Sigmoid colon (tissue), 6 donors: ENCODE measurements at regions not wholly inside any gene's neighbourhood (a gene's known extent, or its start where the extent isn't known, plus 50 kb on each side); places are given as distances from the start of the nearest gene placed in this dataset.
"Not testable (repeated sequence)": the region's sequence is repeated elsewhere in the genome, so short reads cannot be mapped to it uniquely, and the experiment has no call there.

Experiments
- DNase-seq: peaks from one replicate; pipeline ENCODE4 v3.0.0-alpha.2; 2019
- H3K27ac ChIP-seq, 4 donors: fragments of 200-600 bp; sonication (generic); one replicate each; pipeline ENCODE4 v1.5.1; 2016 to 2019; ENCODE audit warnings: mild to moderate bottlenecking in 1 of 4
- H3K27me3 ChIP-seq, 3 donors: fragments of 200-600 bp; sonication (generic); one replicate each; pipeline ENCODE4 v1.5.1; 2019; ENCODE audit warnings: mild to moderate bottlenecking in 1 of 3
- H3K36me3 ChIP-seq, 4 donors: fragments of 200-600 bp; sonication (generic); one replicate each; pipeline ENCODE4 v1.5.1; 2016 to 2019
- H3K4me1 ChIP-seq, 4 donors: fragments of 200-600 bp; sonication (generic); one replicate each; pipeline ENCODE4 v1.5.1; 2017 to 2019
- H3K4me3 ChIP-seq, 4 donors: fragments of 200-600 bp; sonication (generic); one replicate each; pipeline ENCODE4 v1.5.1; 2017 to 2019; ENCODE audit warnings: mild to moderate bottlenecking in 2 of 4, moderate library complexity in 1 of 4
- H3K9me3 ChIP-seq, 4 donors: fragments of 200-600 bp in 3 of 4; sonication (generic) in 3 of 4; one replicate each; pipeline versions ENCODE4 v1.5.1 to v1.6.1; 2013 to 2019
- EP300 ChIP-seq, 4 donors: sonication (generic); formaldehyde crosslinking; IDR thresholded peaks; one replicate each; pipeline ENCODE4 v1.6.1; 2017; ENCODE audit warnings: antibody characterized with exemption in 4 of 4
- POLR2A ChIP-seq, 2 donors: fragments of 450-650 bp; IDR thresholded peaks; one replicate each; pipeline ENCODE4 v1.6.1; 2016; ENCODE audit warnings: antibody characterized with exemption in 2 of 2, mild to moderate bottlenecking in 2 of 2, moderate library complexity in 2 of 2
- POLR2AphosphoS5 ChIP-seq, 4 donors: sonication (generic); formaldehyde crosslinking; IDR thresholded peaks; one replicate each; pipeline ENCODE4 v1.6.1; 2017; ENCODE audit warnings: antibody characterized with exemption in 4 of 4
- WGBS, 2 donors: extraction: QIAGEN DNeasy Blood & Tissue Kit; methylation state at CpG; one replicate each; pipeline ENCODE4 v1.1.7; 2013; 5-methylcytosine and 5-hydroxymethylcytosine counted together
- intact Hi-C: fragments of 100-400 bp; cut with DNase I; formaldehyde crosslinking; loops from one replicate; pipeline ENCODE4 v1.15.1; 2023
- TF ChIP-seq, protein P1 (sequence below), 4 experiments: fragments of 450-650 bp in 3 of 4; fragments of 200-600 bp in 1 of 4; IDR thresholded peaks; one replicate each; pipeline ENCODE4 v1.5.1; 2016 to 2019; ENCODE audit warnings: antibody characterized with exemption in 4 of 4, mild to moderate bottlenecking in 3 of 4, moderate library complexity in 2 of 4
- donor health status: healthy with polysubstance abuse.
- donor health status: healthy.

DNA sequence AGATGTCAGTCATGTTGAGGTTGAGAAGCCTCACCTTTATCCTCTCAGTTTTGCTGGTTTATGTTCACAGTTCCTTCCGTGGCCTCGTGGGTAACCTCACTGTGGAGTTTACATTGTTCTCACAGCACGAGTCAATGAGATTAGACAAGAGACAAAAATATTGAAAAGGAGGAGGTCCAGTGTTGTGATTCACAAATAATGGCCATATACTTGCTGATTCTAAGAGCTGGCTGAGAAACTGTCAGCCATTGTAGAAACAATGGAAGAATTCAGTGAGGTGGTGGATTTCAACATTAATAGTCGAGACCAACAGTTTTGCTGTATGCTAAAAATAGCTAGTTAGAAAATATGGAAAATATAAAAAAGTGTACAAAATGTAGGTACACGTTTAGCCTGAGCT, 176.4 kb upstream of the WSCD1 start:
- Histone ChIP-seq H3K9me3 (no peaks in the 10 kb centered on the region), H3K4me3 (no peak overlapping the region), H3K27ac (no peak overlapping the region), H3K36me3 (no peaks in the 10 kb centered on the region), H3K27me3 (no peaks in the 10 kb centered on the region), H3K4me1 (no peaks in the 10 kb centered on the region)
- TF ChIP-seq, protein P1, sequence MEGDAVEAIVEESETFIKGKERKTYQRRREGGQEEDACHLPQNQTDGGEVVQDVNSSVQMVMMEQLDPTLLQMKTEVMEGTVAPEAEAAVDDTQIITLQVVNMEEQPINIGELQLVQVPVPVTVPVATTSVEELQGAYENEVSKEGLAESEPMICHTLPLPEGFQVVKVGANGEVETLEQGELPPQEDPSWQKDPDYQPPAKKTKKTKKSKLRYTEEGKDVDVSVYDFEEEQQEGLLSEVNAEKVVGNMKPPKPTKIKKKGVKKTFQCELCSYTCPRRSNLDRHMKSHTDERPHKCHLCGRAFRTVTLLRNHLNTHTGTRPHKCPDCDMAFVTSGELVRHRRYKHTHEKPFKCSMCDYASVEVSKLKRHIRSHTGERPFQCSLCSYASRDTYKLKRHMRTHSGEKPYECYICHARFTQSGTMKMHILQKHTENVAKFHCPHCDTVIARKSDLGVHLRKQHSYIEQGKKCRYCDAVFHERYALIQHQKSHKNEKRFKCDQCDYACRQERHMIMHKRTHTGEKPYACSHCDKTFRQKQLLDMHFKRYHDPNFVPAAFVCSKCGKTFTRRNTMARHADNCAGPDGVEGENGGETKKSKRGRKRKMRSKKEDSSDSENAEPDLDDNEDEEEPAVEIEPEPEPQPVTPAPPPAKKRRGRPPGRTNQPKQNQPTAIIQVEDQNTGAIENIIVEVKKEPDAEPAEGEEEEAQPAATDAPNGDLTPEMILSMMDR (IDR thresholded peaks at IDR 0.05) = no peak
- TF ChIP-seq POLR2A (IDR thresholded peaks at IDR 0.05) (no peak), EP300 (IDR thresholded peaks at IDR 0.05) (no peak), POLR2AphosphoS5 (IDR thresholded peaks at IDR 0.05) (no peak)
- intact Hi-C loops = no loop called here
- 42 to 55% methylated on average over 5 of the region's 5 CpGs for WGBS, 2 donors
- DNase-seq = no peak

DNA sequence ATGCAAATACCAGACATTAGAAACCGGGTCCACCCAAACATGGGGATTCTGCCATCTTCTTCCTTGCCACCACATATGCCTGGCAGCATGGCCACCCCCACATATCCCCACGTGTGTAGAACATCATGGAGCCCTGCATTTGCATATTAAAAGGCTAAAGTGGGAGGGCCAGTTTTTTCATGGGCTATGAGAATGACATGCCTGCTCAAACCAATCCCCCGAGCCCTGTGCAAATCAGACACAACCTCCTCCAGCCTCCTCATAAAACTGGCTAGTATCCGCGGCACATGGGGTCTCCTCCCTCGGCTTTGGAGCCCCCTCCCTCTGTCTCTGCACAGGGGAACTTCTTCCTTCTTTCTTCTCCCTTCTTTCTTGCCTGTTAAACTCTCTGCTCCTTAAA, 174.9 kb upstream of the WSCD1 start:
- Histone ChIP-seq H3K36me3 (no peaks in the 10 kb centered on the region), H3K9me3 (no peaks in the 10 kb centered on the region), H3K27ac (no peak overlapping the region), H3K4me1 (no peaks in the 10 kb centered on the region), H3K27me3 (no peaks in the 10 kb centered on the region), H3K4me3 (no peak overlapping the region)
- intact Hi-C loops = no loop called here
- TF ChIP-seq POLR2AphosphoS5 (IDR thresholded peaks at IDR 0.05) = no peak
- TF ChIP-seq EP300 (IDR thresholded peaks at IDR 0.05) = no peak
- TF ChIP-seq, protein P1 (IDR thresholded peaks at IDR 0.05) = no peak
- TF ChIP-seq POLR2A (IDR thresholded peaks at IDR 0.05) = no peak
- 53 to 66% methylated on average over 6 of the region's 6 CpGs for WGBS, 2 donors
- no peak for DNase-seq

DNA sequence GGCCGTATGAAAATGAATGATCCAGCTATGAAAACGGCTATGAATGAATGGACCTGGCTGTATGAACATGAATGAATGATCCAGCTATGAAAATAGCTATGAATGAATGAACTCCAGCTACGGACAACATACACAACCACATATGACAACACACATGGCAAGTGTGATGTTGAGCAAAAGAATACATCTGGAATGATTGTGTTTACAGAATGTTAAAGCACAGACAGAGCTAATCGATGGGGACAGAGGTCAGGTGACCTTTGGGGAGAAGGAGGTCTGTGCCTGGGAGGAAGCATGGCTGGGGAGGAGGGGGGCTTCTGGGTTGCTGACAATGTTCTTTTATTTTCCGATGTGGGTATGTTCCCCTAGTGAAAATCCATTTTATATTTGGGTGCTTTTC, 174.0 kb upstream of the WSCD1 start:
- intact Hi-C loops = no loop called here
- H3K27ac ChIP-seq = no peak overlapping the region
- no peaks in the 10 kb centered on the region for H3K36me3 ChIP-seq
- H3K27me3 ChIP-seq = no peaks in the 10 kb centered on the region
- no peaks in the 10 kb centered on the region for H3K9me3 ChIP-seq
- H3K4me1 ChIP-seq = no peaks in the 10 kb centered on the region
- H3K4me3 ChIP-seq = no peak overlapping the region
- WGBS, 2 donors = 69 to 81% methylated on average over 5 of the region's 5 CpGs
- no peak for DNase-seq
- TF ChIP-seq, protein P1 (IDR thresholded peaks at IDR 0.05) = no peak
- TF ChIP-seq POLR2A (IDR thresholded peaks at IDR 0.05) = no peak
- TF ChIP-seq POLR2AphosphoS5 (IDR thresholded peaks at IDR 0.05) = no peak
- no peak for TF ChIP-seq EP300 (IDR thresholded peaks at IDR 0.05)

DNA sequence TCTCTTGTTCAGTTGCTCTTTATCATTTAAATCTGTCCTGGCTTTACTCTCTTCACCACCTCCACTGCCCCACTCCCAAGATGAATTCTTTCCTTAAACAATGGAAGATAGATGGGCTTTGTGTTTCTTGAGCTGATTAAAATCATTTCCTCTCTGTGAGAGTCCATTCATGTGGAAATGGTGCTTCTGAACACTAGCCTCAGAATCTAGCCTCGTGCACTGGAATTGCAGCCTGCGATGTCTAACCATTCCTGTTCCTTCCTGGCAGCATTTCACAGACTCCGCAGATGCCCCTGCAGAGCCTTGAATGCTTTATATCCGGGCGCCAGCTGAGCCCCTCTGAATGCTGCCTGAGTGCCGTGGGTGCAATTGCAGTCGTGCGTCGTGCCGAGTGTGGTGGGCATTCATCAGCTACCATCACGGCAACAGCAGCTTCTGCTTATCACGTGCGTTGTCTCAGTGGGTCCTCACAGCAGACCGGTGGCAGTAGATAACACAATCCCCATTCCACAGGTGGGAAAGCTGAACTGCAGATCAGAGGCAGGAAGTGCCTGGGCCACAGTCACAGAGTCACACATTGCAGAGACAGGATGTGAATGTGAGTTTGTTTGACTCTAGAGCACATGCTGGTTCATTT, 172.8 kb upstream of the WSCD1 start:
- TF ChIP-seq, protein P1 (IDR thresholded peaks at IDR 0.05) = no peak
- TF ChIP-seq EP300 (IDR thresholded peaks at IDR 0.05) = no peak
- TF ChIP-seq POLR2A (IDR thresholded peaks at IDR 0.05) = no peak
- no peak for TF ChIP-seq POLR2AphosphoS5 (IDR thresholded peaks at IDR 0.05)
- no peaks in the 10 kb centered on the region for H3K9me3 ChIP-seq
- 10 to 36% methylated on average over 14 of the region's 14 CpGs for WGBS, 2 donors

DNA sequence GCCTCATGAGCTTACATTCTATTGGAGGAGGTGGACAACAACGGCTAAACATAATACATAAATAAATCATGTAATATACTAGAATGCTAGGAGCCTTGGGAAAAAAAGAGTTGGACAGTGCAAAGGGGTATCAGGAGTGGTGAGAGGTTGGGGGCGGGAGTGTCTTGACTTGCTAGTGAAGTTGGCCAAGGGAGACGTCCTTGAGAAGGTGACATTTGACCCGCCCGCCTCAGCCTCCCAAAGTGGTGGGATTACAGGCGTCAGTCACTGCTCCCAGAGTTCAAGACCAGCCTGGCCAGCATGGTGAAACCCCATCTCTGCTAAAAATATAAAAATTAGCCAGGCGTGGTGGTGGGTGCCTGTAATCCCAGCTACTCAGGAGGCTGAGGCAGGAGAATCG, 172.2 kb upstream of the WSCD1 start:
- intact Hi-C loops, H3K9me3 ChIP-seq, DNase-seq, H3K27me3 ChIP-seq, H3K4me3 ChIP-seq, H3K36me3 ChIP-seq, H3K4me1 ChIP-seq, H3K27ac ChIP-seq: not testable (repeated sequence)
- 75 to 81% methylated on average over 8 of the region's 8 CpGs for WGBS, 2 donors

More for the DNA sequence above, 172.8 kb upstream of the WSCD1 start:
- no peak overlapping the region for H3K27ac ChIP-seq
- intact Hi-C loops = no loop called here
- no peak overlapping the region for H3K4me3 ChIP-seq
- no peaks in the 10 kb centered on the region for H3K27me3 ChIP-seq
- DNase-seq = no peak
- no peaks in the 10 kb centered on the region for H3K36me3 ChIP-seq
- H3K4me1 ChIP-seq = no peaks in the 10 kb centered on the region
